Common myeloid progenitor, CD34-positive (primary cell): ENCODE measurements at regions not wholly inside any gene's neighbourhood (a gene's known extent, or its start where the extent isn't known, plus 50 kb on each side); places are given as distances from the start of the nearest gene placed in this dataset.

Source experiments
- CTCF ChIA-PET: fragments of 350-600 bp; sonication (Branson Sonifier 250); formaldehyde crosslinking; loops from one replicate; lab custom pipeline; 2021; ENCODE audit warnings: antibody characterized with exemption; lab: Charles Lee
- POLR2A ChIA-PET: fragments of 350-600 bp; sonication (Branson Sonifier 250); formaldehyde crosslinking; loops from one replicate; lab custom pipeline; 2021; ENCODE audit warnings: antibody characterized with exemption; lab: Charles Lee
- DNase-seq, 3 donors: peaks; one replicate each; pipeline versions ENCODE4 v3.0.0 to v3.0.0-alpha.2; 2013
- H3K27ac ChIP-seq, 2 experiments: 1 replicate in 1 of 2; 2 replicates in 1 of 2; pipeline ENCODE4 v1.7.0; 2013; ENCODE audit warnings: inconsistent platforms in 2 of 2, low read length in 2 of 2, mild to moderate bottlenecking in 2 of 2, low read depth in 1 of 2, moderate library complexity in 1 of 2; ENCODE audit not compliant: severe bottlenecking in 2 of 2, insufficient read depth in 1 of 2, poor library complexity in 1 of 2
- H3K27me3 ChIP-seq, 5 experiments: replicated peaks in 2 of 5; 1 replicate in 3 of 5; 2 replicates in 2 of 5; pipeline versions ENCODE4 v1.6.1 to v1.7.0; 2013; ENCODE audit warnings: low read length in 4 of 5, mild to moderate bottlenecking in 2 of 5, moderate library complexity in 2 of 5, inconsistent platforms in 1 of 5; ENCODE audit not compliant: insufficient read depth in 5 of 5, control insufficient read depth in 4 of 5
- H3K36me3 ChIP-seq, 4 experiments: 1 replicate in 2 of 4; 2 replicates in 2 of 4; pipeline versions ENCODE4 v1.6.1 to v1.7.0; 2013; ENCODE audit warnings: low read length in 3 of 4, control low read depth in 1 of 4, mild to moderate bottlenecking in 1 of 4; ENCODE audit not compliant: control insufficient read depth in 4 of 4, insufficient read depth in 4 of 4
- H3K4me1 ChIP-seq, 4 experiments: 1 replicate in 3 of 4; 2 replicates in 1 of 4; pipeline versions ENCODE4 v1.6.1 to v1.7.1; 2013; ENCODE audit warnings: low read length in 3 of 4, mild to moderate bottlenecking in 3 of 4, control low read depth in 1 of 4, inconsistent platforms in 1 of 4, moderate library complexity in 1 of 4; ENCODE audit not compliant: control insufficient read depth in 4 of 4, insufficient read depth in 4 of 4; ENCODE audit errors: control extremely low read depth in 1 of 4
- H3K4me3 ChIP-seq, 7 experiments: 1 replicate in 4 of 7; 2 replicates in 3 of 7; pipeline versions ENCODE4 v1.5.1 to v1.7.0; 2013; ENCODE audit warnings: mild to moderate bottlenecking in 7 of 7, low read length in 6 of 7, moderate library complexity in 6 of 7, inconsistent platforms in 2 of 7, low read depth in 2 of 7, control low read depth in 1 of 7; ENCODE audit not compliant: insufficient read depth in 4 of 7, control insufficient read depth in 1 of 7; ENCODE audit errors: extremely low read depth in 1 of 7
- H3K9me3 ChIP-seq, 5 experiments: 1 replicate in 4 of 5; 2 replicates in 1 of 5; pipeline versions ENCODE4 v1.6.1 to v1.7.1; 2013; ENCODE audit warnings: low read length in 4 of 5, mild to moderate bottlenecking in 2 of 5, inconsistent platforms in 1 of 5, low read depth in 1 of 5, moderate library complexity in 1 of 5; ENCODE audit not compliant: control insufficient read depth in 4 of 5, insufficient read depth in 2 of 5; ENCODE audit errors: control extremely low read depth in 1 of 5
- WGBS: methylation state at CpG from one replicate; pipeline ENCODE4 v1.1.5; 2013; ENCODE audit not compliant: insufficient coverage; 5-methylcytosine and 5-hydroxymethylcytosine counted together

GRCh38 chr22:49170053-49170452, 657.6 kb downstream of the BRD1 start:
- CTCF ChIA-PET: no interaction called here
- H3K27me3 ChIP-seq: peaks cover 0 to 8% (median 0%) of the 10 kb centered on the region in 5 experiments
- H3K4me1 ChIP-seq: no peaks in the 10 kb centered on the region
- POLR2A ChIA-PET: no interaction called here
- no peak for DNase-seq
- 87% methylated on average over 3 of the region's 4 CpGs for WGBS
- H3K27ac ChIP-seq: no peak overlapping the region
- no peaks in the 10 kb centered on the region for H3K36me3 ChIP-seq
- peaks cover 0 to 15% (median 0%) of the 10 kb centered on the region in 5 experiments for H3K9me3 ChIP-seq
- no peak overlapping the region for H3K4me3 ChIP-seq

GRCh38 chr22:49169074-49169744, 658.5 kb downstream of the BRD1 start:
- ChIA-PET POLR2A (no interaction called here), CTCF (no interaction called here)
- H3K36me3 ChIP-seq: no peaks in the 10 kb centered on the region
- H3K4me1 ChIP-seq: no peaks in the 10 kb centered on the region
- H3K27me3 ChIP-seq: peaks cover 0 to 4% (median 0%) of the 10 kb centered on the region in 5 experiments
- no peak overlapping the region for H3K27ac ChIP-seq
- WGBS: 78% methylated on average over 14 of the region's 16 CpGs
- H3K9me3 ChIP-seq: peaks cover 0 to 15% (median 0%) of the 10 kb centered on the region in 5 experiments
- DNase-seq: no peak
- H3K4me3 ChIP-seq: no peak overlapping the region

- no peak overlapping the region for H3K27ac ChIP-seq
- CTCF ChIA-PET: no interaction called here
- H3K36me3 ChIP-seq: no peaks in the 10 kb centered on the region
- peaks cover 0 to 15% (median 0%) of the 10 kb centered on the region in 5 experiments for H3K9me3 ChIP-seq
- H3K4me1 ChIP-seq: no peaks in the 10 kb centered on the region
- DNase-seq: no peak
- POLR2A ChIA-PET: no interaction called here
- H3K27me3 ChIP-seq: peaks cover 0 to 4% (median 0%) of the 10 kb centered on the region in 5 experiments
- H3K4me3 ChIP-seq: no peak overlapping the region
- WGBS: 92% methylated on average over 34 of the region's 34 CpGs
These were observed 659.4 kb downstream of the BRD1 start for GRCh38 chr22:49168219-49168813.

- no peak overlapping the region for H3K4me3 ChIP-seq
- H3K36me3 ChIP-seq: no peaks in the 10 kb centered on the region
- CTCF ChIA-PET: no interaction called here
- WGBS: 89% methylated on average over 8 of the region's 11 CpGs
- DNase-seq: no peak
- H3K4me1 ChIP-seq: no peaks in the 10 kb centered on the region
- H3K27me3 ChIP-seq: peaks cover 0 to 4% (median 0%) of the 10 kb centered on the region in 5 experiments
- peaks cover 0 to 12% (median 0%) of the 10 kb centered on the region in 5 experiments for H3K9me3 ChIP-seq
- no peak overlapping the region for H3K27ac ChIP-seq
- POLR2A ChIA-PET: no interaction called here
These were observed 660.9 kb downstream of the BRD1 start for GRCh38 chr22:49166746-49167145.

- DNase-seq: no peak
- Histone ChIP-seq H3K27me3 (peaks cover 0 to 4% (median 0%) of the 10 kb centered on the region in 5 experiments), H3K9me3 (peaks cover 0 to 9% (median 0%) of the 10 kb centered on the region in 5 experiments), H3K4me3 (no peak overlapping the region), H3K4me1 (no peaks in the 10 kb centered on the region), H3K36me3 (no peaks in the 10 kb centered on the region), H3K27ac (no peak overlapping the region)
- POLR2A ChIA-PET: no interaction called here
- CTCF ChIA-PET: no interaction called here
- 95% methylated on average over 12 of the region's 13 CpGs for WGBS
These were observed 661.5 kb downstream of the BRD1 start for GRCh38 chr22:49166211-49166610.

- Histone ChIP-seq H3K27ac (no peak overlapping the region), H3K4me3 (no peak overlapping the region), H3K4me1 (no peaks in the 10 kb centered on the region), H3K9me3 (peaks cover 0 to 9% (median 0%) of the 10 kb centered on the region in 5 experiments), H3K36me3 (no peaks in the 10 kb centered on the region), H3K27me3 (peaks cover 0 to 4% (median 0%) of the 10 kb centered on the region in 5 experiments)
- CTCF ChIA-PET: no interaction called here
- DNase-seq: no peak
- WGBS: 70% methylated on average over 11 of the region's 14 CpGs
- POLR2A ChIA-PET: no interaction called here
These were observed 662.8 kb downstream of the BRD1 start for GRCh38 chr22:49164773-49165320.
